ENCODE measurements at regions not wholly inside any gene's neighbourhood (a gene's known extent, or its start where the extent isn't known, plus 50 kb on each side); places are given as distances from the start of the nearest gene placed in this dataset.
"Not testable (repeated sequence)": the region's sequence is repeated elsewhere in the genome, so short reads cannot be mapped to it uniquely, and the experiment has no call there.

DNA sequence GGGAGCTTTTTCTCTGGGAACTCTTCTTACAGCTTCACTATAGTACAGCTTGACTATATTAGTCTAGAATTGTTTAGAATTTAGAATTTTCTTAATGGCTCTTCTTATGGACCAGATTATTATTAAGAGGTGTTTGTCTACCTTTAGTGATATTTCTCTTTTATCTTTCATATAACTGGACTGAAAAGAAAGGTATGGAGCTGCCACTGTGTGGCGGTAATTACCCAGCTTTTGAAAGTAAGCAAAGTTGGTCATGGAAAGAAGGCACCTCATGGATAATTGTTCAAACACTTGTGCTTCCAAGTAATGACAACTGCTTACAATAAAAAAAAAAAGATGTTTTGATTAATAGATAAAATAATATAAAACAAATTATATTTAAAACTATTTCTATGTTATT lies 1112.5 kb downstream of the TECRL start:
- Mint-ChIP-seq H3K4me3 (no peak overlapping the region), H3K27ac (no peak overlapping the region), H3K9me3 (peaks cover 10% of the 10 kb centered on the region), H3K4me1 (no peaks in the 10 kb centered on the region), H3K27me3 (no peaks in the 10 kb centered on the region), H3K36me3 (ENCODE audit: low read depth) (no peaks in the 10 kb centered on the region)
- CTCF ChIA-PET = no interaction called here
- POLR2A ChIA-PET = no interaction called here
- DNase-seq = no peak

DNA sequence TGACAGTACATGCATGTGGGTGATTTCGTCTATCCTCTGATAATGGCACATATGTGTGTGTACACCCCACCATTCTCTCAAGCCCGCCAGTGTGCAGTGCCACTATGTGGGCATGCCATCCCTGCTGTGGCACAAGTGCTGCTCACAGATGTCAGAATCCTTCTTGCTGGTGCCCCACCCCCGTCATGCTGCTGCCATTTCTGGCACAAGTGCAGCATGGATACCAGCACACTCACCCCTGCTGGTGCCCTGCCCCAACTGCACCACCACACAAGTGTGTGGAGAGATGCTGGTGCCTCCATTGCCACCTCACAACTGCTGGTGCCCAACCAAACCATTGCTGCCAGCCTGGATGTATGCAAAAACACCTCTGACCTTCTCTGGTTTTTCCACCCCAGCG lies 1133.8 kb downstream of the TECRL start:
- POLR2A ChIA-PET = no interaction called here

DNA sequence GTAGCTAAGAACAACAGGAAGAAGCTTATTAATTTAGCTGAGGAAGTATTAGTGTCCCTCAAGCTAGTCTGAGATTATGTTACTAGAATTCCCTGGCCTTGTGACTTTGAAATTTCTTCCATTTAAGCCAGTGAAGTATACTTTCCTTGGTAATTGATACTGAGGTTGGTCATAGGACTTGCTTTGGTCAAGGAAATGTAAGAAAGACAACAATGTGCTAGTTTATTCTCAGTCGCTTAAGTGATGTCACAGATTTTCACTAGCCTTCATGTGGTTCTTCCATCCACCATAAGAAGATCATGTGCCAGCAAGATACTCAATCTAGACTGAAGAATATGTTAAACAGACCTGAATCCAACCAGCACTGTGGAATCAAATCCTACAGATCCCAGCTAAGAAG lies 1140.1 kb downstream of the TECRL start:
- Mint-ChIP-seq H3K36me3 (ENCODE audit: low read depth) (no peaks in the 10 kb centered on the region), H3K4me1 (no peaks in the 10 kb centered on the region), H3K4me3 (no peak overlapping the region), H3K27me3 (no peaks in the 10 kb centered on the region), H3K9me3 (peaks cover 2% of the 10 kb centered on the region), H3K27ac (no peak overlapping the region)
- CTCF ChIA-PET = no interaction called here
- POLR2A ChIA-PET = no interaction called here
- DNase-seq = no peak

More for the DNA sequence above, 1133.8 kb downstream of the TECRL start:
- Mint-ChIP-seq H3K4me3 (no peak overlapping the region), H3K27ac (no peak overlapping the region), H3K27me3 (no peaks in the 10 kb centered on the region), H3K36me3 (ENCODE audit: low read depth) (no peaks in the 10 kb centered on the region), H3K4me1 (no peaks in the 10 kb centered on the region), H3K9me3 (peaks cover 10% of the 10 kb centered on the region)
- CTCF ChIA-PET = no interaction called here
- no peak for DNase-seq

DNA sequence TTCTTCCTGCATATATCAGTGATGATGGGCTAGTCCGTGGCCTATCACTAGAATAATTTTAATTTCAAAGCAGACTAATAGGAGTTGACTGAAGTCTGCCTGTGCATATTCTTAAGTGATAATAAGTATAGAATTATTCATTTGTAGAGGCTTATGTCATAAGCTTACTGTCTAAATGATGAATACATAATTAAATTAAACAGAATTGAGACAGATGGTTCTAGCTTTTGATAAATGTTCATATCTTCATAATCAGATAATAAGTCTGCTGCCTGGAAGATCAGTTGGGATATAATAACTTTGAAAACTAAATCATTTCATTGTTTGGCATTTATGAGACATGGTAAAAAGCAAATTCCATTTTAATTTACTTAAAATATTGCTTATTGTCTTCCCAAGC lies 1175.6 kb downstream of the TECRL start:
- Mint-ChIP-seq H3K4me3 (no peak overlapping the region), H3K4me1 (no peaks in the 10 kb centered on the region), H3K27me3 (no peaks in the 10 kb centered on the region), H3K9me3 (no peaks in the 10 kb centered on the region), H3K36me3 (ENCODE audit: low read depth) (no peaks in the 10 kb centered on the region), H3K27ac (no peak overlapping the region)
- no peak for DNase-seq
- POLR2A ChIA-PET = no interaction called here
- CTCF ChIA-PET = no interaction called here

DNA sequence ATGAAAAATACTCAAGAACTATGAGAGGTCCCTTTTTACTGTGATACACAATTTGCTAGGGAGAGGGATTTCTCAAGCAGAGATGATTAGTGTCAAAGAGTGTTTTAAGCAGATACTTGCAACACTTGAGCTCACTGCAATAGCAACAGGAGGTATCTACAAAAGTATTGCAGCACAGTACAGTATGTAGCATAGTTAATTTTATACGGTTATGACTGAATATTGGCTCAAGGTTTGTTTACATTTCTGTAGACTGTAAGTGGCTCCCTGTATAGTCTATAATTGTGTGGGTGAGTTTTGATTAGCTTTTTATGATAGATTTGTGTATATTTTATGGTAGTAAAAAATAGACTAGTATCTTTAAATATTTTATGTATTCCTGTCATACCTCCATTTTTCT lies 1177.2 kb downstream of the TECRL start:
- H3K27me3 Mint-ChIP-seq = no peaks in the 10 kb centered on the region
- no peak overlapping the region for H3K4me3 Mint-ChIP-seq
- ChIA-PET CTCF (no interaction called here), POLR2A (no interaction called here)
- no peaks in the 10 kb centered on the region for H3K36me3 Mint-ChIP-seq (ENCODE audit: low read depth)
- no peak for DNase-seq
- H3K4me1 Mint-ChIP-seq = no peaks in the 10 kb centered on the region
- no peak overlapping the region for H3K27ac Mint-ChIP-seq
- peaks cover 3% of the 10 kb centered on the region for H3K9me3 Mint-ChIP-seq

DNA sequence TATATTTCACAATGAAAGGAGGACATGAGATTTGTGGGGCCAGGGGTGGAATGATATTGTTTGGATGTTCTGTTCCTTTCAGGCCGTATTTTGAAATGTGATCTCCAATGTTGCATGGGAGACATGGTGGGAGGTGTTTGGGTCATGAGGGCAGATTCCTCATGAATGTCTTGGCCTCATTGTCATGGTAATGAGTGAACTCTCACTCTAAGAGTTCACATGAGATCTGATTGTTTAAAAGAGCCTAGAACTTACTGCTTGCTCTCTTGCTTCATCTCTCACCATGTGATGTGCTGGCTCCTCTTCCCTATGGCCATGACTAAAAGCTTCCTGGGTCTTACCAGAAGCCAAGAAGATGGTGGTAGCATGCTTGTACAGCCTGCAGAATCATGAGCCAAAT lies 1183.0 kb downstream of the TECRL start:
- Mint-ChIP-seq H3K4me3 (no peak overlapping the region), H3K36me3 (ENCODE audit: low read depth) (no peaks in the 10 kb centered on the region), H3K9me3 (peaks cover 4% of the 10 kb centered on the region), H3K27ac (no peak overlapping the region), H3K27me3 (no peaks in the 10 kb centered on the region), H3K4me1 (no peaks in the 10 kb centered on the region)
- CTCF ChIA-PET = no interaction called here
- POLR2A ChIA-PET = no interaction called here
- DNase-seq = no peak

DNA sequence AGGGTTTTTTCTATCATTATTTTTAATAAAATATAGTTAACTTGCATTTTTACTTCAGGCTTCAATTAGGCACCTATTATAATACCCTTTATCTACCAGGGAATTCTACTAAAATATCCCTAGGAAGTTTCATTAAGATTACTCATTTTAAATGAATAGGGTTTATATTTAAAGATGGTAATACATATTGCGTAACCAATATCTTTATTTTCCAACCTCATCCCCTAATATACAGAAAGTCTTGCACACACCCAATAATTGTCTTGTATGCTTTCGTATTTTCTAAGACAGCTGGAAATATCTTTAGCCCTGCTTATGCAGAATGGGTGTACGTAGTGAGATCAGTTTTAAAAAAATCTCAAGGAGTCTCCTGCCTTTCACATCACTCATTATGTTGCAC lies 1186.8 kb downstream of the TECRL start:
- no peak overlapping the region for H3K27ac Mint-ChIP-seq
- no peaks in the 10 kb centered on the region for H3K36me3 Mint-ChIP-seq (ENCODE audit: low read depth)
- no peaks in the 10 kb centered on the region for H3K27me3 Mint-ChIP-seq
- H3K9me3 Mint-ChIP-seq = peaks cover 9% of the 10 kb centered on the region
- no peaks in the 10 kb centered on the region for H3K4me1 Mint-ChIP-seq
- POLR2A ChIA-PET = no interaction called here
- H3K4me3 Mint-ChIP-seq = no peak overlapping the region
- DNase-seq = no peak
- CTCF ChIA-PET = no interaction called here

DNA sequence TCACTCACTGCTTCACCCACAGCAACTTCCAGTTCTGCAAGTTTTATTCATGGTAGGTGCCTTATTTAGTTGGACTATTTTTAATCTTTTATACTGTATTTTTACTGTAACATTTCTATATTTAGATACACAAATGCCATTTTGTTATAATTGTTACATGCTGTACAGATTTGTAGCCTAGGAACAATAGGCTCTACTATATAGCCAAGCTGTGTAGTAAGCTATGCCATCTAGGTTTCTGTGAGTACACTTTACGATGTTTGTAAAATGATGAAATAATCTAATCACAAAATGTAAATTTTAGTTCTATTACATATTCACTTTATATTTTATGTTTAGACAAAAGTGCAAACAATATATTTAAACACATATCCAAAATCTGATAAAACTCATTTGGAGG lies 1187.8 kb downstream of the TECRL start:
- peaks cover 11% of the 10 kb centered on the region for H3K9me3 Mint-ChIP-seq
- H3K27me3 Mint-ChIP-seq = no peaks in the 10 kb centered on the region
- ChIA-PET POLR2A (no interaction called here), CTCF (no interaction called here)
- no peak overlapping the region for H3K27ac Mint-ChIP-seq
- no peak overlapping the region for H3K4me3 Mint-ChIP-seq
- H3K36me3 Mint-ChIP-seq (ENCODE audit: low read depth) = no peaks in the 10 kb centered on the region
- no peaks in the 10 kb centered on the region for H3K4me1 Mint-ChIP-seq
- DNase-seq = no peak

DNA sequence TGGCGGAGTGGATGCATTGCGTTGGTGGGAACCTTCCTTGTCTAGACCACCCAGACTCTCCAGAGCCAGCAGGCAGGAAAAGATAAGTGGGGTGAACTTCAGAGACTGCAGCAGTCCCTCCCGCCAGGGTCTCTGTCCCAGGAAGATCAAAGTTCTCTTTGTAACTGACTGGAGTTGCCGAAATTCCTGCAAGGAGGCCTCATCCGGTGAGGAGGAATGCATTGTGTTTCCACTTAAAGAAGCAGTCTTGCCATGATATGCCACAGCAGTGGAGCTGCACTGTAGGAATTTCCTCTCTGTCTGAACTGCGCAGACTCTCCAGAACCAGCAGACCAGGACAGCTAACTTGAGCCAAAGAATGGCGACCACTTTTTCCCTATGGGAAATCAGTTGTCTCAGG lies 1190.4 kb downstream of the TECRL start:
- CTCF ChIA-PET = no interaction called here
- DNase-seq = no peak
- POLR2A ChIA-PET = no interaction called here
- H3K4me3 Mint-ChIP-seq = no peak overlapping the region
- H3K27me3 Mint-ChIP-seq = no peaks in the 10 kb centered on the region
- H3K4me1 Mint-ChIP-seq = no peaks in the 10 kb centered on the region
- peaks cover 14% of the 10 kb centered on the region for H3K9me3 Mint-ChIP-seq
- H3K27ac Mint-ChIP-seq = no peak overlapping the region
- no peaks in the 10 kb centered on the region for H3K36me3 Mint-ChIP-seq (ENCODE audit: low read depth)

DNA sequence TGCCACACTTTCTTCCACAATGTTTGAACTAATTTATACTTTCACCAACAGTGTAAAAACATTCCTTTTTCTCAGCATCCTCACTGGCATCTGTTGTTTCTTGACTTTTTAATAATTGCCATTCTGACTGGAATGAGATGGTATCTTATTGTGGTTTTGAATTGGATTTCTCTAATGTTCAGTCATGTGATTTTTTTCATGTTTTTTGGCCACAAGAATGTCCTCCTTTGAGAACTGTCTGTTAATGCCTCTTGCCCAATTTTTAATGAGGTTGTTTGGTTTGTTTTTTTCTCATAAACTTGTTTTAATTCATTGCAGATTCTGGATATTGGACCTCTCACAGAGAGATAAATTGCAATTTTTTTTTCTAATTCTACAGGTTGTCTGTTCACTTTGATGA lies 1195.2 kb downstream of the TECRL start:
- H3K4me1 Mint-ChIP-seq = no peaks in the 10 kb centered on the region
- H3K9me3 Mint-ChIP-seq = peaks cover 17% of the 10 kb centered on the region
- H3K36me3 Mint-ChIP-seq (ENCODE audit: low read depth) = no peaks in the 10 kb centered on the region
- POLR2A ChIA-PET = no interaction called here
- no peak overlapping the region for H3K27ac Mint-ChIP-seq
- no peaks in the 10 kb centered on the region for H3K27me3 Mint-ChIP-seq
- DNase-seq = no peak
- CTCF ChIA-PET = no interaction called here
- no peak overlapping the region for H3K4me3 Mint-ChIP-seq

DNA sequence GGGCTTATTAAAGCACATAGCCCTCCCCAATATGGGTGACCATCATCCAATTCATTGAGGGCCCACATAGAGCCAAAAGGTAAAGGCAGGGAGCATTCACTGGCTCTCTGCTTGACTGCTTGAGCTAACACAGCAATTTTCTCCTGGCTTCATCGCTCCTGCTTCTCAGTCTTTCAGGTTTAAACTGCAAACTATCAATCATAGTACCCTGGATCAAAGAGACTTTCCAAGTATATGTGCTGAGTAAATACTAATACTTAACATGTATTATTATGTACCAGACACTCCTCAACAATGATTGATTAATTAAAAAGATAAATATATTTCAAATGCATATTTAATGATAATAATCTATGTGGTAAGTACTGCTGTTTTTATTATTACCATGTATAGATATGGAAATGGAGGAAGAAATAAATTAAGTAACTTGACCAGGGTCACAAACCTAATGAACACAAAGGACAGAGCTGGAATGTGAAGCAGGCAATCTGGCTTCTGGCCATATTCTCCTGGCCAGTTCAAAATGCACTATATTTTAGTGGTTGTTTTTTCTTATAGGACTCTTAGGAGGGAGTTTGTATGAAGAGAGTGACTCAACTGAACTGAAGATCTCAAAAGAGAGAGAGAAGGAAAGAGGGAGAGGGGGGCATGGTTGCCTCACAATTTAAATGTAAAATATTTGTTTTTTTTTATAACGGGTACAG lies 1197.3 kb downstream of the TECRL start:
- ChIA-PET POLR2A (no interaction called here), CTCF (no interaction called here)
- Mint-ChIP-seq H3K4me3 (no peak overlapping the region), H3K27me3 (no peaks in the 10 kb centered on the region), H3K27ac (no peak overlapping the region), H3K4me1 (no peaks in the 10 kb centered on the region), H3K9me3 (peaks cover 13% of the 10 kb centered on the region), H3K36me3 (ENCODE audit: low read depth) (no peaks in the 10 kb centered on the region)
- no peak for DNase-seq

DNA sequence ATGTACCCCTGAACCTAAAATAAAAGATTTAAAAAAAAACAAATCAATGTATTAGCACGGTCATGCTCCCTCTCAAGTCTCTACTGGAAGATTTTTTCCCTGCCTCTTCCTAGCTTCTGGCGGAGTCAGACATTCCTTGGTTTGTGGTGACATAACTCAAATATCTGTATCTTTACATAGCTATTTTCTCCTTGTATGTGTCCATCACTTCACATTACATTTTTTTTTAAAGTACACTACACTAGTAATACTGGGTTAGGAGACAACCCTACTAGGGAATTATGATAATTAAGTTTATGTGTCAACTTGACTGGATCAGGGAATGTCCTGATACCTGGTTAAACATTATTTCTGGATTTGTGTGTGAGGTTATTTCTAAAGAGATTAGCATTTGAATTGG lies 1197.9 kb downstream of the TECRL start:
- DNase-seq = no peak
- no peaks in the 10 kb centered on the region for H3K4me1 Mint-ChIP-seq
- H3K9me3 Mint-ChIP-seq = peaks cover 9% of the 10 kb centered on the region
- H3K27ac Mint-ChIP-seq = no peak overlapping the region
- CTCF ChIA-PET = no interaction called here
- POLR2A ChIA-PET = no interaction called here
- no peaks in the 10 kb centered on the region for H3K27me3 Mint-ChIP-seq
- no peaks in the 10 kb centered on the region for H3K36me3 Mint-ChIP-seq (ENCODE audit: low read depth)
- no peak overlapping the region for H3K4me3 Mint-ChIP-seq

DNA sequence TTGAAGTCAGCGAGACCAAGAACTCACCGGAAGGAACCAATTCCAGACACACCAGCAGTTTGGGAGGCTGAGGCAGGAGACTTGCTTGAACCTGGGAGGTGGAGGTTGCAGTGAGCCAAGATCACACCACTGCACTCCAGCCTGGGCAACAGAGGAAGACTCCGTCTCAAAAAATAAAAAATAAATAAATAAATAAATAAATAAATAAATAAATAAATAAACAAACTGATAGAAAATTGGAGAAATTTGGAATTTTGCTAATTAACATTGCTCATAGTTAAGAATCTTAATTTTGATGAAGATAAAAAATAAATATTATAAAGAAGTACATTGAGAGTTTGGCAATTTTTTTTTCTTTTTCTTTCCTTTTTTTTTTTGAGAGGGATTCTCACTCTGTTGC lies 1216.2 kb downstream of the TECRL start:
- POLR2A ChIA-PET, H3K4me3 Mint-ChIP-seq, CTCF ChIA-PET: not testable (repeated sequence)

DNA sequence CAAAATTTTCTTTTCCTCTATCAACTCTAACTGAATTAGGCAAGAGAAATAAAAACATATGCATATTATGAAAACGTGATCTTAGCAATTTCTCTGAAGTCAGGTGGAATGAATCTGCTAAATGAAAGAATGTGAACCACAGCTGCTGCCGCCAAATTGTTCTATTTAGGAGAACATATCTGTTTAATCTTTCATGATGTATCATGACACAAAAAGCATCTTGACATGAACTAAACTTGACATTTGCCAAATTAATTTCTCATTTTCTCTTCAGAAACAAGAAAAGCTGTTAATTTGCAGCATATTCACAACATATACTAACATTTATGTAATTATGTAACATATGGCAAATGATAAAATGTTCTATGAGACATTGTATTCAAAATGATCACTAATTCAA lies 1237.9 kb downstream of the TECRL start:
- DNase-seq = no peak
- no peaks in the 10 kb centered on the region for H3K36me3 Mint-ChIP-seq (ENCODE audit: low read depth)
- no peaks in the 10 kb centered on the region for H3K27me3 Mint-ChIP-seq
- CTCF ChIA-PET = no interaction called here
- POLR2A ChIA-PET = no interaction called here
- H3K27ac Mint-ChIP-seq = no peak overlapping the region
- no peak overlapping the region for H3K4me3 Mint-ChIP-seq
- H3K9me3 Mint-ChIP-seq = peaks cover 7% of the 10 kb centered on the region
- no peaks in the 10 kb centered on the region for H3K4me1 Mint-ChIP-seq

More for the DNA sequence above, 1216.2 kb downstream of the TECRL start:
- DNase-seq; H3K27ac Mint-ChIP-seq; H3K27me3 Mint-ChIP-seq; H3K36me3 Mint-ChIP-seq (ENCODE audit: low read depth); H3K9me3 Mint-ChIP-seq; H3K4me1 Mint-ChIP-seq: not testable (repeated sequence)

Data from activated CD4-positive, alpha-beta T cell treated with anti-CD3 and anti-CD28 coated beads, Interleukin-2, amount 10 ng/mL, durations not matched to agents 7 days and 5 days (primary cell).